Smooth muscle cell of the brain vasculature (primary cell): ENCODE measurements at regions not wholly inside any gene's neighbourhood (a gene's known extent, or its start where the extent isn't known, plus 50 kb on each side); places are given as distances from the start of the nearest gene placed in this dataset.

Experiments
- DNase-seq: peaks from one replicate; pipeline ENCODE4 v3.0.0-alpha.2; 2012; ENCODE audit warnings: low read depth, low spot score

DNA sequence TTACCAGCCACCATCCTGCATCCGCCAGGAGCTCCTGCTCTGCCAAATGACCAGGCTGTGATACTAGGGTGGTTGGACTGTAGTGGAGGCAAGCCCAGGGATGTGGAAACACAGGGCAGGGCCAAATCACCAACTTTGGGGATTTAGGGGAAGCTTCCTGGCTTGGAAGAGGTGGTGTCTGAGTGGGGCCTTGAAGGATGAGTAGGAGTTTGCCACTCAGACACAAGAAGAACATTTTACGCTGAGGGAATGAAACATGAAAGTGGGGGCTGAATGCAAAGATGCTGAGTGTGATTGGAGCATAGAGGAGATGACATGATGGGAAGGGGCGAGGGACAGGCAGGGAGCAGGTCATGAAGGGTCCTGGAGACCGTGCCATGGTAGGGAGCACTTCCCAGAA, 329.5 kb downstream of the RPS24 start:
- DNase-seq = no peak

DNA sequence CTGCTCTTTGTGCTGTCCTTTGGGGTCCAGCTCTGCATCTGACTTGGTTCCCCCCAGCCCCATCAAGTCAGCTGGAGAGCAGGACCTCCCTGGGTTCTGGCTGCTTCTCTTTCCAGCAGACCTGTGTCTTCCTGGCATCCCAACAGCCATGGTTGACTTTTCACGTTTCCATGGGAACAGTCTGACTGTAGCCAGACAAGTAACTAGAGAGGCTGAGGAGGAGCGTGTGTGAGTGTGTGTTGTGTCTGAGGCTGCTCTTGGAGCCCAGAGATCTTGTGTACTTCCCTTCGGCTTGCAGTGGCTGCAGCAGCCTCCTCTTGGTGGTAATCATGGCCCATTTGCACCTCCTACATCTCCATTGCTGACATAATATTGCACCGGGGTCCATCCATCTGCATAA, 332.0 kb downstream of the RPS24 start:
- no peak for DNase-seq

DNA sequence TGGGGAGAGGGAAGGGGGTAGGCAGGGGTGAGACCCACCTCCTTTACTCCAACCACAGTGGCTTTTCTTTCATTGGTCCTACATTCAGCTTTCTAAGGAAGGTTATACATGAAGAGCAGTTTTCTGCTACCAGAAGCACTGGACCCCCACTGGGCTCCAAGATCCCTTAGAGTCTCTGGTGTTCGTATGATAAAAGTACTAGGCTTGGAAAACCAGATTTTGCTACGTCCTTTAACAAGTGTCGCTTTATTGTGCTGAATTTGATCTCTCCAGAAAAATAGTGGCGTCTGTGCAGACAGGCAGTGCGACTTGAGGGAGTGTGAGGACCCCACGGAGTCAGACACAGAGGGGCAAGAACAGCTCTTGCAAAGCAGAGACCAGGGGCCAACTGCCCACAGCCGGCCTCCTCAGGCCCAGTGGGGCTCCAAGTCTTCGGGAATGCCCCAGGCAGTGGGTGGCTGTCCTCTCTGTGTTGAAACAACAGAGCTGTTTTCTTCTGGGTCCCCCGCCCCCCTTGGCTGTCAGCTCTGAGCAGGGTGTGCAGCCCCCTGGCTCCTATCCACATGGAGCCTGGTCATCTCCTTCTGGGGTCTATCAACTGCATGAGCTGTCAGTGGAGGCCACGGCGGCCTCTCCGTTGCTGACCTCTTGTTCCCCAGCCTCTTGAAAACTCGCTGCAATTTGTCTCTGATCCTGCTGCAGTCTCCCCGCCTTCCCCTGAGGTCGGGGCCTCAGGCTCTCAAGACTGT, 333.2 kb downstream of the RPS24 start:
- no peak for DNase-seq

DNA sequence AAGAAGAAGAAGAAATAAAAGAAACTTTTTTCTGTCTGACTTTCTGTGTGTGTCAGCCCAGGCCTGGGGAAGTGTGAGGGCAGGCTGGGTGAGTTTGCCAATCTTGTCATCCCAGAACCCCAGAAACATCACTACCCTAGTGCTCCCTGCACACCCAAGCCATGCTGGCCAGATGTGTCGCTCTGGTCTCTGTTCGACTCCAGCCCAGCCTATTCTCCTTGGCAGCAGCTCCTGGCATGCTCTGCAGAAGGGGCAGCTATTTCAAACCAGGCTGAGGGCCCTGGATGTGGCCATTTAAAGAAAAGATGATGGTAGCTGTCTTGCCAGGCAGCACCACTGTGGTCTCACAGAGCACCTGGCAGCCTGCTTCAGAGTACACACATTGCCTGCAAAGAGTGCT, 334.1 kb downstream of the RPS24 start:
- no peak for DNase-seq

DNA sequence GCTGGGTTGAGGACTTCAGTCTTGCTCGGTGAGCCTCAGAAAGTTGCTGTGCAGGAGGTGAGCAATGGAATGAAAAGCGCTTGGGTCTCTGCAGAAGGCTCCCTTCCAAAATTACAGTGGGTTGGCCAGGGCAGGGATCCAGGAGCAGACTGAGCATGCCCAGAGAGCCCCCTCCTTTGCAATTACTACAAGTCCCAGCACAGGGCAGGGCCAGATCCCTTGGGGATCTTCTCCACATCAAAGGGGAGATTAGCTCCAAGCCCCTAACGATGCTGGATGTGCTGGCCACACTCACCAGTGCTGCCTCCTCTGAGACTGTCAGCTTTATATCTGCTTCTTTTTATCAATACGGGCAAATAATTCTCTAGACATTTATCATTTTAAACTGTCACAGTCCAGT, 337.5 kb downstream of the RPS24 start:
- no peak for DNase-seq

DNA sequence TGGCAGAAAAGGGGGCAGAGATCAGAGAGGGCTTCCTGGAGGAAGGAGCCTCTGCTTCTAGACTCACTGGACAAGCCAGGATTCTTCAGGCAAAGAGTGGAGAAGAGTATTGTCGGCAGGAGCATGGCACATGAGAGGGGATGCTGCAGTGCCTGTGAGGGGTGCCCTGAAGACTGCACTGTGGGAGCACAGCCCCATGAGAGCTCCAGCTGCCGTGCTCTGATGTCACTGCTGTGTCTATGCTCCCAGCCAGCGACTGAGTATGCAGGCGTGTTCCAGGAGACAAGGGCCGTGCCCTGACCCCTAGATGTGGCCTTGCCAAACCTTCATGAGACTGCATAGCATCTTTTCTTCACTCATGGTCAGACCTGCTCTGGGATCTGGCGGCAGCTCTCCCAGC, 339.1 kb downstream of the RPS24 start:
- DNase-seq = no peak

DNA sequence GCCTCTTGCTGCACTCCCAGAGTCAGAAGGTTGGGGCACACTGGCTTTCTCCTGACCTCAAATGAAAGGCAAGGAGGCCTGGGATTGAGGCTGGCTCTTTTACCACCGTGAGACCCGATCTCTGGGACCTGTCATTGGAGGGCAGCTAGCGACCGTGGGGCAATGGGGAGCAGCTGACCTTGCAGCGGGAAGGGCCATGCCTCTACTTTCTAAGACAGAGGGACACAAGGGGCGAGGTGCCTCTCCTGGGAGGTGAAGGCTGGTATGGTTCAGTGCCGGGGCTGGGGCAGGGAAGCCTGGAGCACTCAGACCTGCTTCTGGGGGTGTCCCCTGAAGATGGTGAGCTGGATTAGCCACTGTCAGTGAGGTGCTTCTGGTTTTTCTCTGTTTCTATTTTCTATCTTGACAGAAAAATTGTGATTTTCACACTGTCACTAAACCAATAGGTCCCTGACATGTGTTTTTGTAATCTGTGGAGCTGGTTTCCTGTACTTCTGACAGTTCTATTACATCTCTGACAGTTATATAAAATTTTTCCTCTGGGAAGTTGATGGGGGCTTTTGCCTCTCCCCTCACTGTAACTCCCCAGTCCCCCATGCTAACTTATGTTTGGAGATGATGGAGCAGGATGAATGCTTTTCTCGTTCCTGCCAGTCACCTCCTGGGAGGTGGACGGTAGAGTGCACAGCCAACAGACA, 340.8 kb downstream of the RPS24 start:
- DNase-seq = no peak

DNA sequence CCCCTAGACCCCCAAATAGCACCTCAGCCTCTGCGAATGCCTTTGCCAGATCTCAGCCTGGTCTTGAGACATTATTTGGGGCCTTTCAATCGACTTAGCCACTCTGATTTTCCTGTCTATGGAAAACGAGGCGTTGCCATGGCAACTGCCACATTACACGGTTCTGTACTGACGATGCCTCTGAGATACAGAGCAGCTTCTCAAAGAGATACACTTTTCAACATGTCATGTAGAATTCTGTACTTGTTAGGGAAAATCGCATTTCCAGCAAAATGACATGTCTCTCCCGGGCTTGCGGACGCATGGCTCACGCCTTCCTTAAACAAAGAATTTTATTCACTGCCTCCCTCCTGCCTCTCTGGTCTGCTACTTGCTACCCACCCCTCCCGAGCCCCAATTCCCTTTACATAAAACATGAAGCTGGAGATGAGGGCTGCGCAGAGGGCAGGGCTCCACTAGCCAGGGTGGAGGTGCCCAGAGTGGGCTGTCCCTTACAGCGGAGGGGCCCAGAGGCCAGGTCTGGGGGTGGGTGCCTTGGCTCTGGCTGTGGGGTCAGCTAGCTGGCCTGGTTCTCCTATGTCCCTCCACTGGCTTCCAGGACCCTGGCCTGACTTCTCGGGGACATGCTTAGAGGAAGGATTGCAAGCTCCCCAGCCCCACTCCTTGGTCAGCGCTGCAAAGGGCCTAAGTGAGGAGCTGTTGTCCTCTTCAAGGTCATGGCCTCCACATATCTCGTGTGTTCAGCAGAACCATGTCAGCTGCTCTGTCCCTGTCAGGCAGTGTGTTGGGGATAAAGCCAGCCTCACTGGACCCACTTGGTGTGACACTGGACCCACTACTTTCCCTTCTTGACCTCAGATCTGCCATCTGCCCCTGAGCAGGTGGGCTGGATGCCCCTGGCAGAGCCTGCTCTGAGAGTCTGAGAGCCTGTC, 342.5 kb downstream of the RPS24 start:
- DNase-seq = no peak

DNA sequence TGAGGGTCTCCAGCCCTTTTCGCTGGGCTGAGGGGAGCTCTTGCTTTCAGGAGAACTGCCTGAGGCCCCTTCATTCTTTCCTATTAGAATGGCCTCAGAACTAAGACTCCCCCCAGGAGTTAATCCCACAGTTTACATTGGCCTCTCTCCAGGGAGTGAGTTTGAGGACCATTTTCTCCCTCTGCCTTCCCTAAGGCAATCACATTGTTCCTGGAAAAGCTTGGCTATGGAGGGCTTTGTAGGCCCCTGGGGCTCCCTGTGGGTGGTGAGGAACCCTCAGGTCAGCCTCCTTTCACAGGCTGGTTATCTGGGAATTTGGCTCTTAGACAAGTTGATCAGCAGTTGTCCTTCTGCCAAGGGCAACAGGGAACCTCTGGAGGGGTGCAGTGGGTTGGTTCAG, 343.7 kb downstream of the RPS24 start:
- peak; percentile 13 for DNase-seq

DNA sequence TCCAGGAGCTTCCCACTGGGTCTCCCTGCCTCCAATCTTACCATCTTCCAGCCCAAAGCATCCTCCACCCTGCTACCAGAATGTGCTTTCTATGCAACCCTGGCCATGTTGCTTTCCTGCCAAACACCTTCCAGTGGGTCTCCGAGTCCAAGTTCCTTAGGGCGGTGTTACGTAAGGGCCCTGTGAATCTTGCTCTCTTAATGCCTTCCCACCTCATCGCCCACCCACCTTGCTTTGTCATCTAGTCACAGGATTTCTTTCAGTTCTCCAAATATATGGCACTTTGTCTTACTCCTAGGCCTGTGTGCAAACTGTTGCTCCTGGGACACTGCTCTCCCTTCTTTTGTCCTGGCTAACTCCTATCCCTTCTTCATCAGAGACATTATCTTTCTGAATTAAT, 344.5 kb downstream of the RPS24 start:
- no peak for DNase-seq

DNA sequence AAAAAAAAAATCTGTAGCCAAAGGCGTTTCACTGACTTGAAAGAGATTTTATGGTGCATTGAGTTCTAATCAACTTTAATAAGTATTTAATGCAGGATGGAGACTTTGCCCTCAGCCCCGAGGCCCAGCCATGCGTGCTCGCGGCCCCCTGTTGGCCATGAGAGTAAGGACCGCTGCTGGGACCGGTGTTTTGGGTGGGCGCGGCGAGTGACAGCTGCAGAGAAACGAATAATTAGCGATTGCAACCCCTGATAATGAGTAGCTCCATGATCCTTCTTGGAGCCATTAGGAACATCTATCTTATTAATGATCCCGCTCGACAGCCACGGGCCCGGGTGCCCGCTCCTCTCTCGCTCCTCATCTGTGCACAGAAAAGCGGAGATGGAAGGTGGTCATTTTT, 347.4 kb downstream of the RPS24 start:
- DNase-seq = no peak

DNA sequence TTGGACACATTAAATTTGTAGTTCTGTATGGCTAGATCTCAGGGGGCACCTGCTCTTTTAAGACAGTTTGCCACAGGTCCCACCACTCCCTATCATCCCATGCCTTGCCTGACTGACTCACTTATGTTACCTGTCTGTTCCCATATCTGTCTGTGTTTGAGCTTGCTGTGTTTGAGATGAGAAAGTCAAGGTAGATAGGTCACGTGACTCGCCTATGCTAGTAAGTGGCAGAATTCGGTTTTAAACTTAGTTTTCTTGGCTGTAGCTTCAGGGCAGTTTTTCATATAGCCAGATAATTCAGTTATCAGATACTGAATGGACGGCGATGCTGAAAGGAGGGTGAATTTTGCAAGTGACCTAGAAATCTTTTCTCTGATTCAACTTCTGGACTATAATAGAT, 348.4 kb downstream of the RPS24 start:
- DNase-seq = no peak

DNA sequence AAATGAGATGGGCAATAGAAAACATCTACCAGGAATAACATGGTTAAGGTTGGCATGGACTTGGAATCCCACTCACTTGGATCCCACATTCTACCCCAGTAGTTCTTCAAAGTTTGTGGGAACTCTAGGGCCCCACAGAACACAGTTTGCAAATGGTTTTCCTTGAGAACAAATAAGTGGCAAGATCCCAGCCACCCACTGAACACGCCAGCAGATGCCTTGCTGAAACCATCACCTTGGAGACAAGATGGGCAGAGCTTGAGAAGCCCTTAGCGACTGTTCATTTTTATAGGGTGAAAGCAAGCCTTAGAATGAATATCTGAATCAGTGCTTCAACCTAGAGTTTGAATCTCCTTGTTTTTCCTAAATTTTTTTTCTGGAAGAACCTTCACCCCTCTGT, 349.1 kb downstream of the RPS24 start:
- DNase-seq = no peak

DNA sequence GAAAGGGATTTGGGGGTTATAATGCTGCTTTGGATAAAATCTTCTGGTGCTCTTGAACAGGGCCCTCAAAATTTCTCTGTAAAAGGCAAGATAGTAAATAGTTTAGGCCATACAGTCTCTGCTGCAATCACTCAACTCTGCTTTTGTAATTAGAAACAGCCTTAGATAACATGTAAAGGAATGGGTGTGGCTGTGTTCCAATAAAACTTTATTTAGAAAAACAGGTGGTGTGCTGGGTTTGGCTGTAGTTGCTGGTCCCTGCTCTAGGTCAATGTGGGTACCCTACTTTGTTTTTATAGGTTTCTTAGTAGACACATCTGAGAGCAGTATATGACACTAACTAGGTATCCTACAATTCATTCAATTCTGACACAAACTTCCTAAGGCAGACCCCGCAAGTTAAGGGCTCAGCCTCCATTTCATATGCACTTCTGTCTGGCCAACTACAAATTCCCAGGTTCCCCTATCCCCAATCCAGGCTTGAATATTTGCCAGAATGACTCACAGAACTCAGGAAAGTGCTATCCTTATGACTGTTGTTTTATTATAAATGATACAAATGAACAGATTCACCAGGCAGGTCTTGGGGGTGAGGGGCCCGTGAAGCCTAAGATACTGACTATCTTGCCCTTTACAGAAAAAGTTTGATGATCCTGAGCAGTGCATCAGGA, 349.9 kb downstream of the RPS24 start:
- no peak for DNase-seq

DNA sequence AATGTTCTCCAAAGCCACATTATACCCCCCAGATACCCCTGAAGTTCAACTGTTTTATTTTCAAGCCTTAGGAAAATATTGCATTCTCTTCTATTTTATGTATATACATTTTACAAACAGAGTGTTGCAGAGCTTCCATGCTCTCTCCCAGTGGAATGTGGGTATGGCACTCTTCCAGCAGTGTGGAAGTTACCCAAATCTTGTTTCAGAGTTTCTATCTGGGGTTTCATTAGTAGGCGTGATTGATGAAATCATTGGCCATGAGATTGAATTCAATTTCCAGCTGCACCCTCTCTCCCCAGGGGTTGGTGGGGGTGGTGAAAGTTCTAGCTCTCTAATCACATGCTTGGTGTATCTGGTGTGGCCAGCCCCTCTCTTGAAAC, 350.4 kb downstream of the RPS24 start:
- DNase-seq = no peak

DNA sequence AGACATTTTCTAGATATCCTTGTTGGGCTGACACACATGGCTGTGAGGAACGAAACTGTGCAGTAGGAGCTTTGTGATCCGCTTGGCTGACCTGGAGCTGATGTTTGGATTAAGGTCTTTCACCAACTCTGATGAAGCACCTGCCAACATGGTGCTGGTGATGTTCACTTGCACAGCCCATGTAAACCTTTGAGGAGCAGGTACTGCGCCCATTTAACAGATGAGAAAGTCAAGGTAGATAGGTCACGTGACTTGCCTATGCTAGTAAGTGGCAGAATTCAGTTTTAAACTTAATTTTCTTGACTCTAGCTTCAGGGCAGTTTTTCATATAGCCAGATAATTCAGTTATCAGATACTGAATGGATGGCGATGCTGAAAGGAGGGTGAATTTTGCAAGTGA, 351.9 kb downstream of the RPS24 start:
- DNase-seq = no peak

DNA sequence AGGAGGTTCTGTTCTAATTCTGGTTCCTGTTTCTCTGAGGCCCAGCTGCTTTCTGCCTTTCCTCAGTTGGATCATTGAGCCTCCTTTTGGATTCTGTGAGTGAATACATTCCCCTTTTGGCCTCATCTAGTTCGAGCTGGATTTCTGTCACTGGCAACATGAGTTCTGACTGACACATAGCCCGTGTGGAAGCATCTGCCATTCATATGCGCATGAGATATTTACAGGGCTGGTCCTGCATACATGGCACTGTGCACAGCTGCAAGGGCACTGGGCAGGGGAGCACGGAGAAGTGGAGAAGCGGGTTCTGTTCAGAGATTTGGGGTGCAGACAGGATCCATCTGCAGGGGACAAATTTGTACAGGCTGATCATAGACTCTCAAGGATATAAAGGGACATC, 352.8 kb downstream of the RPS24 start:
- DNase-seq = no peak

DNA sequence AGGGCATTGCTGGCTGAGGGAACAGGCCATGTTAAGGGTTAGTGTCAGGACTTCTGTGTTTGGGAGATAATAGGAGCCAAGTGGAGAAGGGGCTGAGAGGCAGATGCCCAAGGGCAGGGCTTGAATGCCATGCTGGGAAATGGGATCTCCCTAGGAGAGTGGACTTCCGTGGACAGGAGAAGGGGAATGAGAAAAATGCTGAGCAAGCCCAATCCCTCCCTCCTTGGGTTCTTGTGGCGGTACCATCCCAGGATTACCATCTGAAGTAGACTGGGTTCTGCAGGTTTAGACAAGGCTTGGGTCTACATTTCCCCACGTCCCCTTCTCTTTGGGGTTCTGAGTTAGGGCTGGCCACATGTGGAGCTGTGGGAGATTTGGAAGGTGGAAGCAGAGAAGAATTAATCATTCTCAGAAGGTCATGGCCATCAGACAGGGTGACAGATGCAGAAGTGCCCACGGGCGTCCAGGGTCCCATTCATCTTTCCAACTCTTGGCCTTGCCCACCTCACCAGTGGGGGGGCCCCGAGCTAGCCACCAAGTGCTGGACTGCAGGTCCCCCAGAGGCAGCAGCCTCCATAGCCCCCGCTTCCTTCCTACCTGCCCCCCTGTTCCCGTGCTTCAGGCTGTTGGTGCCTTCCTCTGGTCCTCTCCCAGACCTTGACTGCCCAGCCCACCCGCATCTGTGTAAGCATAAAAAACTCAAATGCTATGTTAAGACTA, 354.8 kb downstream of the RPS24 start:
- no peak for DNase-seq

DNA sequence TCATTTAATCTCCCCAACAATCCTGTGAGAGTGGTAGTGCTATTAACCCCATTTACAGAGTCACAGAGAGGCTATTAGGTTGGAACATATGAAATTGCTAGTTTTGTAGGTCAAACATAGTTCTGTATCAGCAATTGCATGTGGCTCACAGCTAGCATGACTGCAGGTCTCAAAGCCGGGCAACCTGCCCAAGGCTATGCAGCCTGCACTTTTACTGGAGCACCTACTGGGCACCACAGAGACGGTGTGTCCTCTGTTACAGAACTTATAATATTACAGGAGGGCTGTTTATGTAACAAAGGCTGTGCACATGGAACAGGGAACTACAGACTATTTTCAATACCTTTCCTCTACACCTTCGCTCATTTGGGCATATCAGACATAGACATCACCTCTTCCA, 355.8 kb downstream of the RPS24 start:
- no peak for DNase-seq

DNA sequence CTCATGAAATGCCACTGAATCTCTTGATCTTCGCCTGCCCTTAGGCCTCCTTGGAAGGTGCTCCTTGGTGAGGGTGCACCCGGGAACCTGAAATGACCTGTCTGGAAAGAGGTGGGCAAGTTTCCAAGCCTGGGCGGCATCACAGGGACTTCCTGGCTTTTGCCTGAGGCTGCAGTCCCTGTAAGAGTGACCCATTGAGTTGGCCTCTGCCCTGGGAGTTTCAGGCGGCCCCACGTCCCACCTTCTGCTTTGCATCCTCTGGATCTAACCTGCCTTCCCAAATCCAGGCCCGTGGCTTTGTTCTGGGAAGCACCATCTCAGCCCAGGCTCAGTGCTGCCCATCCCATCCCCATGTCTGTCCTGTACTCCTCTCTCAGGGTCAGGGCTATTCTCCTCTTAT, 356.4 kb downstream of the RPS24 start:
- DNase-seq = no peak

DNA sequence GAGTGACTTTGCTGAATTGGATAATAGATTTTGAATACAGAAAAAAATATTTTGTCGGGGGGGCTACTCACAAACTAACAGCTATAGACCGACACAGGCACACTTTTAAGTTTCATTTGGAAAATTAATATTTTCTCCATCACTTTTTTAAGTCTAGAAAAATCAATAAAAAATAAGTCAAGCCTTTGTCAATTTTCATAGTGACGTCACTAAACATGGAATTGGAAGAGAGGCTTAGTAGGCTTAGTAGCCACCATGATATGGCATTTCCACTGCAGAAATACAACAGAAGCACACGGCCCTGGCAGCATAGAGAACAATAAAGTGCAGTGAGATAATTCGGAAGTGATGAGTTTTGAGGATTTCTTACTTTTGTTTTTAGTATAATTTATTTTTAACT, 357.2 kb downstream of the RPS24 start:
- no peak for DNase-seq
